Activated CD4-positive, alpha-beta memory T cell treated with anti-CD3 and anti-CD28 coated beads for 36 hours (primary cell): ENCODE measurements at regions not wholly inside any gene's neighbourhood (a gene's known extent, or its start where the extent isn't known, plus 50 kb on each side); places are given as distances from the start of the nearest gene placed in this dataset.
"Not testable (repeated sequence)": the region's sequence is repeated elsewhere in the genome, so short reads cannot be mapped to it uniquely, and the experiment has no call there.

ENCODE experiments used
- CTCF ChIA-PET: fragments of 350-600 bp; sonication (Branson Sonifier 250); formaldehyde crosslinking; loops from one replicate; lab custom pipeline; 2021; ENCODE audit warnings: antibody characterized with exemption, inconsistent platforms; lab: Charles Lee
- POLR2A ChIA-PET: fragments of 350-600 bp; sonication (Branson Sonifier 250); formaldehyde crosslinking; loops from one replicate; lab custom pipeline; 2021; ENCODE audit warnings: antibody characterized with exemption; lab: Charles Lee
- DNase-seq: peaks from one replicate; pipeline ENCODE4 v3.0.0-alpha.2; 2020
- H3K27ac Mint-ChIP-seq: one replicate; pipeline ENCODE4 v1.8.0; 2021; ENCODE audit warnings: mixed read lengths
- H3K27me3 Mint-ChIP-seq: one replicate; pipeline ENCODE4 v1.8.0; 2021; ENCODE audit warnings: mixed read lengths
- H3K36me3 Mint-ChIP-seq: one replicate; pipeline ENCODE4 v1.8.0; 2021; ENCODE audit warnings: mixed read lengths
- H3K4me1 Mint-ChIP-seq: one replicate; pipeline ENCODE4 v1.8.0; 2021; ENCODE audit warnings: low read depth, mixed read lengths
- H3K4me3 Mint-ChIP-seq: one replicate; pipeline ENCODE4 v1.8.0; 2021; ENCODE audit warnings: mild to moderate bottlenecking, mixed read lengths
- H3K9me3 Mint-ChIP-seq: one replicate; pipeline ENCODE4 v1.8.0; 2021; ENCODE audit warnings: mixed read lengths
- intact Hi-C: fragments of 100-400 bp; cut with micrococcal nuclease; formaldehyde crosslinking; loops from one replicate; pipeline ENCODE4 v1.15.1; 2023

GRCh38 chr1:79235301-79236002, 228.9 kb upstream of the ADGRL4 start:
- Mint-ChIP-seq H3K4me1 (no peaks in the 10 kb centered on the region), H3K27me3 (no peaks in the 10 kb centered on the region), H3K36me3 (no peaks in the 10 kb centered on the region), H3K4me3 (no peak overlapping the region), H3K27ac (no peak overlapping the region), H3K9me3 (peaks cover 8% of the 10 kb centered on the region)
- CTCF ChIA-PET: no interaction called here
- no peak for DNase-seq
- intact Hi-C loops: no loop called here
- POLR2A ChIA-PET: no interaction called here

DNA sequence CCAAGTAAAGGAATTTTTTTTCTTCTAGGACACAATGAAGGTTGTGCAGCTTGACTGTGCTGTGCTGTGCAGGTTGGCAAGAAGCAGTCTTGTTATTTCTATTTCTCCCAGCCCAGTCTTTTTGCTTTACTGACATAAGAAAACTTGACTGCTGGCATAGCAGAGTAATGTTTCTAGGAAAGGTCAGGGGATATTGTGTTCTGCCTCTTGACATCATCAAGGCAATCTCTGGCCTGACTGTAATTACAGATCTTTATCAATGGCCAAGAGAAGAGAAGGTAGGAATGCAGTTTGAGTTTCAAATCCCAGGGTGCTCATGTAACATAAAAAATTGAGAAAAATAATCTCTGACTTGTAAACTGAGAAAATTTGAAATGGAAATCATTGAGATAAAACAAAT, 226.3 kb upstream of the ADGRL4 start:
- no peak overlapping the region for H3K27ac Mint-ChIP-seq
- POLR2A ChIA-PET: no interaction called here
- no peaks in the 10 kb centered on the region for H3K36me3 Mint-ChIP-seq
- H3K4me3 Mint-ChIP-seq: no peak overlapping the region
- intact Hi-C loops: no loop called here
- CTCF ChIA-PET: no interaction called here
- no peaks in the 10 kb centered on the region for H3K27me3 Mint-ChIP-seq
- no peak for DNase-seq
- H3K4me1 Mint-ChIP-seq: no peaks in the 10 kb centered on the region
- peaks cover 2% of the 10 kb centered on the region for H3K9me3 Mint-ChIP-seq

GRCh38 chr1:79230751-79231150, 224.2 kb upstream of the ADGRL4 start:
- intact Hi-C loops, H3K27ac Mint-ChIP-seq, H3K9me3 Mint-ChIP-seq, H3K4me3 Mint-ChIP-seq, H3K4me1 Mint-ChIP-seq, H3K27me3 Mint-ChIP-seq, CTCF ChIA-PET, DNase-seq, H3K36me3 Mint-ChIP-seq, POLR2A ChIA-PET: not testable (repeated sequence)

- Mint-ChIP-seq H3K27ac (no peak overlapping the region), H3K9me3 (peaks cover 4% of the 10 kb centered on the region), H3K4me3 (no peak overlapping the region), H3K27me3 (no peaks in the 10 kb centered on the region), H3K36me3 (no peaks in the 10 kb centered on the region), H3K4me1 (no peaks in the 10 kb centered on the region)
- DNase-seq: no peak
- intact Hi-C loops: no loop called here
- ChIA-PET CTCF (no interaction called here), POLR2A (no interaction called here)
These were observed 220.4 kb upstream of the ADGRL4 start for GRCh38 chr1:79226963-79227362.

DNA sequence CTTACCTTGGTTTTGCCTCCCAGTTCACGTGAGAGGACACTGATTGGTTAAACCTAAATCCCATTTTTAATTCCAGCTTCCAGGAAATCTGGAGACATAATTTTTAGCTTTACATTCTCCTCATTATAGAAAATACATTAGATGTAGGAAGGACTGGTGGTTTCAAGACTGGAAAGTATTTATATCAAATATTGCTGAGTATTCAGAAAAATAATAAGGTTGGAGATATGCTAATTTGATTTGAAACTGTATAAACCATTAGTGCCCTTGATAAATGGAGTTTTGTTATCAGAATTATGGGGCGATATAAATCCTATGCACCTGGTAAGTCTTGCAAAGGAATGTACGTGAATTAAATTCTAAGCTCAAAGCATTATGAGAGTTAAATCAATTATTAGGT, 218.0 kb upstream of the ADGRL4 start:
- DNase-seq: no peak
- no peaks in the 10 kb centered on the region for H3K4me1 Mint-ChIP-seq
- intact Hi-C loops: no loop called here
- ChIA-PET CTCF (no interaction called here), POLR2A (no interaction called here)
- H3K27me3 Mint-ChIP-seq: no peaks in the 10 kb centered on the region
- H3K4me3 Mint-ChIP-seq: no peak overlapping the region
- H3K27ac Mint-ChIP-seq: no peak overlapping the region
- H3K36me3 Mint-ChIP-seq: no peaks in the 10 kb centered on the region
- H3K9me3 Mint-ChIP-seq: peaks cover 10% of the 10 kb centered on the region

- POLR2A ChIA-PET: no interaction called here
These were observed 214.0 kb upstream of the ADGRL4 start for GRCh38 chr1:79220509-79220908.

GRCh38 chr1:79215311-79215710, 208.8 kb upstream of the ADGRL4 start:
- H3K4me1 Mint-ChIP-seq: no peaks in the 10 kb centered on the region

More at GRCh38 chr1:79220509-79220908, 214.0 kb upstream of the ADGRL4 start:
- CTCF ChIA-PET: no interaction called here
- H3K9me3 Mint-ChIP-seq: peaks cover 14% of the 10 kb centered on the region
- no peaks in the 10 kb centered on the region for H3K36me3 Mint-ChIP-seq
- no peaks in the 10 kb centered on the region for H3K4me1 Mint-ChIP-seq
- no peaks in the 10 kb centered on the region for H3K27me3 Mint-ChIP-seq
- no peak overlapping the region for H3K4me3 Mint-ChIP-seq
- H3K27ac Mint-ChIP-seq: no peak overlapping the region
- intact Hi-C loops: no loop called here
- no peak for DNase-seq

GRCh38 chr1:79207786-79208185, 201.3 kb upstream of the ADGRL4 start:
- no peak for DNase-seq
- CTCF ChIA-PET: no interaction called here
- POLR2A ChIA-PET: no interaction called here
- intact Hi-C loops: no loop called here
- no peaks in the 10 kb centered on the region for H3K36me3 Mint-ChIP-seq
- H3K4me1 Mint-ChIP-seq: no peaks in the 10 kb centered on the region
- no peak overlapping the region for H3K4me3 Mint-ChIP-seq
- H3K27me3 Mint-ChIP-seq: no peaks in the 10 kb centered on the region
- H3K27ac Mint-ChIP-seq: no peak overlapping the region
- H3K9me3 Mint-ChIP-seq: no peaks in the 10 kb centered on the region

More at GRCh38 chr1:79215311-79215710, 208.8 kb upstream of the ADGRL4 start:
- no peak overlapping the region for H3K4me3 Mint-ChIP-seq
- POLR2A ChIA-PET: no interaction called here
- CTCF ChIA-PET: no interaction called here
- no peaks in the 10 kb centered on the region for H3K36me3 Mint-ChIP-seq
- H3K27me3 Mint-ChIP-seq: no peaks in the 10 kb centered on the region
- DNase-seq: no peak
- H3K27ac Mint-ChIP-seq: no peak overlapping the region
- intact Hi-C loops: no loop called here
- peaks cover 12% of the 10 kb centered on the region for H3K9me3 Mint-ChIP-seq

- intact Hi-C loops: no loop called here
- H3K36me3 Mint-ChIP-seq: no peaks in the 10 kb centered on the region
- DNase-seq: no peak
- POLR2A ChIA-PET: no interaction called here
- no peaks in the 10 kb centered on the region for H3K27me3 Mint-ChIP-seq
- H3K4me1 Mint-ChIP-seq: no peaks in the 10 kb centered on the region
- no peaks in the 10 kb centered on the region for H3K9me3 Mint-ChIP-seq
- CTCF ChIA-PET: no interaction called here
- no peak overlapping the region for H3K27ac Mint-ChIP-seq
- no peak overlapping the region for H3K4me3 Mint-ChIP-seq
These were observed 200.8 kb upstream of the ADGRL4 start for GRCh38 chr1:79207331-79207730.

DNA sequence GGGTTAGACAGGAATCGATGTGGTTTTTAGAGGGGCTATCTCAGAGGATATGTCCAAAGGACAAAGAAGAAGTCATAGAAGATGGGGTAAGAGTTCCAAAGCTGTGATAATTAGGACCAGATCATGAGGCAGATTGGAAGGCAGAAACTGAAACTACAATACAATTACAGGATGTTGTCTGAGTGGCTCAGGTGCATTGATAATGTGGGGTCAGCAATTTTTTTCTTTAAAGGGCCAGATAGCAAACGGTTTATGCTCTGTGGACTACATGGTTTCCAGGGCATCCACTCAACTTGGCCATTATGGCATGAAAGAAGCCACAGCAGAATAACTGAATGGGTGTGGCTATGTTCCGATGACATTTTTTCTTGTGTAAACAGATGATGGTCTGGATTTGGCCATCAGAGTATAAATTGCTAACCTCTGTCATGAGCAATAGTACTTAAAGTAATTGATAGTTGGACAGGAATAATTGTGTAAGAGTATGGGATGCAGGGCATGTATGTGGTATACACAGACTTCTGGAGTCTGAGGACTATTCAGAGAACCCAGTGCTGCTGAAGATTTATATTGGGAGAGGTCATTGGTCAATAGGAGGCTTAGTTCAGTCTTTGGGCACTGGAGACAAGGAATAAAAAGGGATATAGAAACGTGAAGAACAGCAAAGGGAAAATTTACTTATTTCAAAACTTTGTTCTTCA, 198.4 kb upstream of the ADGRL4 start:
- ChIA-PET CTCF (no interaction called here), POLR2A (no interaction called here)
- Mint-ChIP-seq H3K4me3 (no peak overlapping the region), H3K9me3 (peaks cover 3% of the 10 kb centered on the region), H3K27ac (no peak overlapping the region), H3K27me3 (no peaks in the 10 kb centered on the region), H3K36me3 (no peaks in the 10 kb centered on the region), H3K4me1 (no peaks in the 10 kb centered on the region)
- DNase-seq: no peak
- intact Hi-C loops: no loop called here

DNA sequence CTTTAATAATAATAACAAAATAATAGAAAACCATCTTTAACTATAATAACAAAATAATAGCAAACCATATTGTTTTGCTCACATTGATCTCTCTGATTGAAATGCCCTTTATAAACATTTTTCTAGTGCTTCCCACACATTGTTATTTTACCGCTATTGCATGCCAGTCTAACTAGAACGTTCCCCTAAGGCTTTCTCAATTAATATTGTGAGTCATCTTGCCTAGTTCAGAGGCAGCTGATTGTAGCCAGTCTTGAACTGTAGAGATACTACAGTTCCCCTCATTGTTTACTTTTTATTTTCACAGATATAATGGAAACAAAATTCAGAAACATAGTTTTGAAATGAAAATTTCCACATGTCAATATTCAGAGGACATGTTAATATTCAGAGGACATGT, 192.3 kb upstream of the ADGRL4 start:
- Mint-ChIP-seq H3K36me3 (no peaks in the 10 kb centered on the region), H3K27ac (no peak overlapping the region), H3K9me3 (peaks cover 3% of the 10 kb centered on the region), H3K4me3 (no peak overlapping the region), H3K4me1 (no peaks in the 10 kb centered on the region), H3K27me3 (no peaks in the 10 kb centered on the region)
- DNase-seq: no peak
- CTCF ChIA-PET: no interaction called here
- POLR2A ChIA-PET: no interaction called here
- intact Hi-C loops: no loop called here

DNA sequence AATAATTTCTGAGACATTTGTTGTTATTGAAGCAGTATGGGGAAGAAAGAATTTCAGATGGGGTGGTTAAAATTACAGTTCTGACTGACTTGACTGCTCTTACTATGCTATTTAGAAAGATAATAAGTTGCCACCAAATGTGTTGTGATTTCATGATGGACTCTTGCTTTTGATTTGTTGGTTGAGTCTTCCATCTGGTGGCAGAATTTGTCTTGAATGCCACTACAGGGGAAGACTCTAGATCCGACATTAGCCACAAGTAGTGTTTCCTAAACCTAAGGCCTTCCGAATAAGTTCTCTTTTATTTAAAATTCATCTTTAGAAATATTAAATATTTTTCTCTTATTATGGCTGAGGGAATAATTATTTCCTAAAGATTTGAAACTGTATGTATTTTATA, 190.9 kb upstream of the ADGRL4 start:
- Mint-ChIP-seq H3K27me3 (no peaks in the 10 kb centered on the region), H3K4me1 (peaks cover 2% of the 10 kb centered on the region), H3K4me3 (no peak overlapping the region), H3K36me3 (no peaks in the 10 kb centered on the region), H3K9me3 (peaks cover 3% of the 10 kb centered on the region), H3K27ac (no peak overlapping the region)
- ChIA-PET POLR2A (no interaction called here), CTCF (interaction anchor here (0.7 kb wide), 1 partner anchor 151 kb away, joined by 3 read pairs; no protein-coding TSS in a partner anchor)
- intact Hi-C loops: no loop called here
- no peak for DNase-seq

DNA sequence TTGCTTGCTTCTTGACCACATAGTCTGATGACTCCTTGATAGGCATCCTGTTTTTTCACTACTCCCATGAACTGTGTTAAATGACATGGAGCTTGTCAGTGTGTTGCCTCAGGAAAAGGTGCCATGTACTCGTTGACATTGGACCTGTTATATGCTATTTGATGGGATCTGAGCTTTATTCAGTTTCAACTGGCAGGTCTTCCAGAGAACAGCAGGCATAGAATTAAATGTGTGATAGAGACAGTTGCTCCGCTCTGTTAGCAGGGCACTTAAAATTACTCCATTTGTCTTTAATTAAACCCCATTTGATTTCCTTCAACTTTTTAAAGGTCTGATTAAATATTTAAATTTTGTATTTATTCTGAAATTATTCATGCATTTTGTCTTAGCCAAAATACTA, 189.7 kb upstream of the ADGRL4 start:
- ChIA-PET CTCF (no interaction called here), POLR2A (no interaction called here)
- no peaks in the 10 kb centered on the region for H3K9me3 Mint-ChIP-seq
- no peak overlapping the region for H3K27ac Mint-ChIP-seq
- DNase-seq: no peak
- no peaks in the 10 kb centered on the region for H3K27me3 Mint-ChIP-seq
- no peaks in the 10 kb centered on the region for H3K36me3 Mint-ChIP-seq
- H3K4me1 Mint-ChIP-seq: peaks cover 2% of the 10 kb centered on the region
- H3K4me3 Mint-ChIP-seq: no peak overlapping the region
- intact Hi-C loops: no loop called here
